ENCODE measurements at regions not wholly inside any gene's neighbourhood (a gene's known extent, or its start where the extent isn't known, plus 50 kb on each side); places are given as distances from the start of the nearest gene placed in this dataset.

DNA sequence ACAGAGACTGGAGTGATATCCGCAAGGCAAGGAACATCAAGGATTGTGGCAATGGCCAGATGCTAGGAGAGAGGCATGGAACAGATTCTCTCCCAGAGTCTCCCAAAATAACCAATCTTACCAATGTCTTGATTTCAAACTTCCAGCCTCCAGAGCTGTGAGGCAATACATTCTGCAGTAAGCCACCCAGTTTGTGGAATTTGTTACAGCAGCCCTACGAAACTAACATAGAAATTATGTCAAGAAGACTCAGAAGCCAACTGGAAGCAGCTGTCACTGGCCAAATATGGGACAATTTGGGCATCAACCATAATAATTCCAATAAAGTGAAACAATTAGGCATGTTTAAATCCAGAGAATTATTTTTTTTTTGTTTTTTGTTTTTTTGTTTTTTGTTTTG lies 271.1 kb downstream of the NDUFS4 start:
- no peak for DNase-seq
- peaks cover 0 to 16% (median 11%) of the 10 kb centered on the region in 7 donors for H3K9me3 Mint-ChIP-seq
- H3K27me3 Mint-ChIP-seq (ENCODE audit: low read depth in 3 of 3) = peaks cover 0 to 2% (median 0%) of the 10 kb centered on the region in 3 donors
- Histone ChIP-seq H3K79me2 (ENCODE audit: insufficient read depth, low read length) (no peaks in the 10 kb centered on the region), H3K9ac (ENCODE audit: insufficient read depth, low read length, poor library complexity, severe bottlenecking) (no peak overlapping the region), H3K4me1 (ENCODE audit: control insufficient read depth in 1 of 2, insufficient read depth in 2 of 2, low read length in 2 of 2) (no peaks in the 10 kb centered on the region), H3K36me3 (replicated peaks in 1 of 2; ENCODE audit: control insufficient read depth in 1 of 2, insufficient read depth in 2 of 2, low read length in 2 of 2) (no peaks in the 10 kb centered on the region), H3K27ac (ENCODE audit: low read depth in 1 of 2, low read length in 2 of 2) (no peak overlapping the region), H3K9me3 (replicated peaks in 1 of 2; ENCODE audit: control insufficient read depth in 1 of 2, insufficient read depth in 1 of 2, low read length in 2 of 2) (peaks cover 0 to 12% of the 10 kb centered on the region in 2 donors), H3K4me3 (replicated peaks in 1 of 3; ENCODE audit: low read depth in 2 of 3, low read length in 3 of 3) (no peak overlapping the region), H4K20me1 (ENCODE audit: insufficient read depth, low read length) (no peaks in the 10 kb centered on the region), H3K4me2 (replicated peaks; ENCODE audit: extremely low read depth, low read length, poor library complexity, severe bottlenecking) (no peak overlapping the region), H3K27me3 (ENCODE audit: control insufficient read depth in 2 of 2, insufficient read depth in 2 of 2, low read length in 2 of 2) (no peaks in the 10 kb centered on the region), H2AFZ (ENCODE audit: insufficient read depth, low read depth, low read length, poor library complexity, severe bottlenecking) (no peak overlapping the region)
- TF ChIP-seq, protein P1, sequence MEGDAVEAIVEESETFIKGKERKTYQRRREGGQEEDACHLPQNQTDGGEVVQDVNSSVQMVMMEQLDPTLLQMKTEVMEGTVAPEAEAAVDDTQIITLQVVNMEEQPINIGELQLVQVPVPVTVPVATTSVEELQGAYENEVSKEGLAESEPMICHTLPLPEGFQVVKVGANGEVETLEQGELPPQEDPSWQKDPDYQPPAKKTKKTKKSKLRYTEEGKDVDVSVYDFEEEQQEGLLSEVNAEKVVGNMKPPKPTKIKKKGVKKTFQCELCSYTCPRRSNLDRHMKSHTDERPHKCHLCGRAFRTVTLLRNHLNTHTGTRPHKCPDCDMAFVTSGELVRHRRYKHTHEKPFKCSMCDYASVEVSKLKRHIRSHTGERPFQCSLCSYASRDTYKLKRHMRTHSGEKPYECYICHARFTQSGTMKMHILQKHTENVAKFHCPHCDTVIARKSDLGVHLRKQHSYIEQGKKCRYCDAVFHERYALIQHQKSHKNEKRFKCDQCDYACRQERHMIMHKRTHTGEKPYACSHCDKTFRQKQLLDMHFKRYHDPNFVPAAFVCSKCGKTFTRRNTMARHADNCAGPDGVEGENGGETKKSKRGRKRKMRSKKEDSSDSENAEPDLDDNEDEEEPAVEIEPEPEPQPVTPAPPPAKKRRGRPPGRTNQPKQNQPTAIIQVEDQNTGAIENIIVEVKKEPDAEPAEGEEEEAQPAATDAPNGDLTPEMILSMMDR (IDR thresholded peaks at IDR 0.05) = no peak
- no peaks in the 10 kb centered on the region for H3K4me1 Mint-ChIP-seq
- WGBS (ENCODE audit: insufficient coverage) = no CpG with 5 or more reads among the region's 2 CpGs
- intact Hi-C loops (cut with micrococcal nuclease) = no loop called here
- no peak overlapping the region for H3K4me3 Mint-ChIP-seq
- no peak overlapping the region for H3K27ac Mint-ChIP-seq
- H3K36me3 Mint-ChIP-seq = no peaks in the 10 kb centered on the region
